NCI-H446 (cell line): ENCODE measurements at regions not wholly inside any gene's neighbourhood (a gene's known extent, or its start where the extent isn't known, plus 50 kb on each side); places are given as distances from the start of the nearest gene placed in this dataset.
"Not testable (repeated sequence)": the region's sequence is repeated elsewhere in the genome, so short reads cannot be mapped to it uniquely, and the experiment has no call there.

ENCODE experiments used
- DNase-seq, 2 experiments: peaks; one replicate each; lab custom pipeline; 2025; lab: John Stamatoyannopoulos, UW

- no peak for DNase-seq
Measured at GRCh38 chr12:33589576-33590114, 150.0 kb upstream of the SYT10 start.

GRCh38 chr12:33593753-33594152 lies 154.1 kb upstream of the SYT10 start:
- no peak for DNase-seq

GRCh38 chr12:33596061-33596460 lies 156.4 kb upstream of the SYT10 start:
- no peak for DNase-seq

GRCh38 chr12:33596814-33597213 lies 157.2 kb upstream of the SYT10 start:
- no peak for DNase-seq

GRCh38 chr12:33602515-33602914 lies 162.9 kb upstream of the SYT10 start:
- no peak for DNase-seq

GRCh38 chr12:33605757-33606156 lies 166.1 kb upstream of the SYT10 start:
- peak in 1 of 2 experiments; percentile 35 for DNase-seq

GRCh38 chr12:33609910-33610309 lies 170.3 kb upstream of the SYT10 start:
- no peak for DNase-seq

- DNase-seq = no peak
Measured at GRCh38 chr12:33614630-33615029, 175.0 kb upstream of the SYT10 start.

- no peak for DNase-seq
Measured at GRCh38 chr12:33617218-33617617, 177.6 kb upstream of the SYT10 start.

- no peak for DNase-seq
Measured at GRCh38 chr12:33628087-33628486, 188.5 kb upstream of the SYT10 start.

GRCh38 chr12:33634544-33634943 lies 194.9 kb upstream of the SYT10 start:
- DNase-seq = no peak

GRCh38 chr12:33636930-33637329 lies 197.3 kb upstream of the SYT10 start:
- DNase-seq = not testable (repeated sequence)

GRCh38 chr12:33639975-33640374 lies 200.4 kb upstream of the SYT10 start:
- DNase-seq = peak in 1 of 2 experiments; percentile 50

GRCh38 chr12:33649992-33650391 lies 210.4 kb upstream of the SYT10 start:
- DNase-seq = no peak

- no peak for DNase-seq
Measured at GRCh38 chr12:33650832-33651231, 211.2 kb upstream of the SYT10 start.

GRCh38 chr12:33653362-33653761 lies 213.7 kb upstream of the SYT10 start:
- DNase-seq = no peak

GRCh38 chr12:33654313-33654712 lies 214.7 kb upstream of the SYT10 start:
- DNase-seq = peak in 1 of 2 experiments; percentile 6

GRCh38 chr12:33663000-33663654 lies 223.5 kb upstream of the SYT10 start:
- no peak for DNase-seq

- DNase-seq = no peak
Measured at GRCh38 chr12:33669349-33669748, 229.7 kb upstream of the SYT10 start.

GRCh38 chr12:33670284-33670683 lies 230.7 kb upstream of the SYT10 start:
- no peak for DNase-seq

GRCh38 chr12:33671676-33672075 lies 232.1 kb upstream of the SYT10 start:
- no peak for DNase-seq

GRCh38 chr12:33672836-33673577 lies 233.4 kb upstream of the SYT10 start:
- no peak for DNase-seq

- DNase-seq = no peak
Measured at GRCh38 chr12:33676866-33677265, 237.2 kb upstream of the SYT10 start.
